Central memory CD4-positive, alpha-beta T cell (primary cell): ENCODE measurements at regions not wholly inside any gene's neighbourhood (a gene's known extent, or its start where the extent isn't known, plus 50 kb on each side); places are given as distances from the start of the nearest gene placed in this dataset.
"Not testable (repeated sequence)": the region's sequence is repeated elsewhere in the genome, so short reads cannot be mapped to it uniquely, and the experiment has no call there.

Experiments
- DNase-seq: peaks from one replicate; pipeline ENCODE4 v3.0.0; 2022

GRCh38 chr20:12072954-12073264 is 155.2 kb downstream of the BTBD3 start:
- no peak for DNase-seq

GRCh38 chr20:12074111-12074655 is 156.5 kb downstream of the BTBD3 start:
- DNase-seq, result no peak

- no peak for DNase-seq
These were observed 158.5 kb downstream of the BTBD3 start for GRCh38 chr20:12076200-12076599.

GRCh38 chr20:12077875-12078274 is 160.2 kb downstream of the BTBD3 start:
- no peak for DNase-seq

- DNase-seq, result no peak
These were observed 161.8 kb downstream of the BTBD3 start for GRCh38 chr20:12079490-12079889.

GRCh38 chr20:12083269-12083668 is 165.6 kb downstream of the BTBD3 start:
- DNase-seq, result no peak

- DNase-seq, result no peak
These were observed 166.8 kb downstream of the BTBD3 start for GRCh38 chr20:12084482-12084881.

- DNase-seq, result no peak
These were observed 168.7 kb downstream of the BTBD3 start for GRCh38 chr20:12086359-12086758.

GRCh38 chr20:12090920-12091319 is 173.2 kb downstream of the BTBD3 start:
- DNase-seq, result no peak

- DNase-seq, result no peak
These were observed 175.5 kb downstream of the BTBD3 start for GRCh38 chr20:12093057-12093796.

GRCh38 chr20:12093797-12094190 is 176.1 kb downstream of the BTBD3 start:
- not testable (repeated sequence) for DNase-seq

GRCh38 chr20:12095180-12095920 is 177.7 kb downstream of the BTBD3 start:
- DNase-seq, result no peak

- DNase-seq, result no peak
These were observed 180.7 kb downstream of the BTBD3 start for GRCh38 chr20:12098421-12098820.

GRCh38 chr20:12108846-12109245 is 191.2 kb downstream of the BTBD3 start:
- no peak for DNase-seq

- no peak for DNase-seq
These were observed 192.6 kb downstream of the BTBD3 start for GRCh38 chr20:12110274-12110673.

GRCh38 chr20:12110711-12111110 is 193.0 kb downstream of the BTBD3 start:
- no peak for DNase-seq

- no peak for DNase-seq
These were observed 193.9 kb downstream of the BTBD3 start for GRCh38 chr20:12111431-12112088.

GRCh38 chr20:12112089-12112474 is 194.4 kb downstream of the BTBD3 start:
- no peak for DNase-seq

GRCh38 chr20:12112665-12113064 is 195.0 kb downstream of the BTBD3 start:
- DNase-seq, result no peak

- DNase-seq, result no peak
These were observed 195.4 kb downstream of the BTBD3 start for GRCh38 chr20:12113075-12113467.

GRCh38 chr20:12113468-12114371 is 196.0 kb downstream of the BTBD3 start:
- DNase-seq, result no peak

- DNase-seq, result not testable (repeated sequence)
These were observed 211.4 kb downstream of the BTBD3 start for GRCh38 chr20:12129114-12129513.

GRCh38 chr20:12129532-12129931 is 211.8 kb downstream of the BTBD3 start:
- DNase-seq, result not testable (repeated sequence)
